ENCODE measurements at regions not wholly inside any gene's neighbourhood (a gene's known extent, or its start where the extent isn't known, plus 50 kb on each side); places are given as distances from the start of the nearest gene placed in this dataset.

- TF ChIP-seq, protein P1, sequence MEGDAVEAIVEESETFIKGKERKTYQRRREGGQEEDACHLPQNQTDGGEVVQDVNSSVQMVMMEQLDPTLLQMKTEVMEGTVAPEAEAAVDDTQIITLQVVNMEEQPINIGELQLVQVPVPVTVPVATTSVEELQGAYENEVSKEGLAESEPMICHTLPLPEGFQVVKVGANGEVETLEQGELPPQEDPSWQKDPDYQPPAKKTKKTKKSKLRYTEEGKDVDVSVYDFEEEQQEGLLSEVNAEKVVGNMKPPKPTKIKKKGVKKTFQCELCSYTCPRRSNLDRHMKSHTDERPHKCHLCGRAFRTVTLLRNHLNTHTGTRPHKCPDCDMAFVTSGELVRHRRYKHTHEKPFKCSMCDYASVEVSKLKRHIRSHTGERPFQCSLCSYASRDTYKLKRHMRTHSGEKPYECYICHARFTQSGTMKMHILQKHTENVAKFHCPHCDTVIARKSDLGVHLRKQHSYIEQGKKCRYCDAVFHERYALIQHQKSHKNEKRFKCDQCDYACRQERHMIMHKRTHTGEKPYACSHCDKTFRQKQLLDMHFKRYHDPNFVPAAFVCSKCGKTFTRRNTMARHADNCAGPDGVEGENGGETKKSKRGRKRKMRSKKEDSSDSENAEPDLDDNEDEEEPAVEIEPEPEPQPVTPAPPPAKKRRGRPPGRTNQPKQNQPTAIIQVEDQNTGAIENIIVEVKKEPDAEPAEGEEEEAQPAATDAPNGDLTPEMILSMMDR (IDR thresholded peaks at IDR 0.05; ENCODE audit: control extremely low read depth, extremely low read depth, low read depth, missing control alignments) = no peak
- ChIA-PET POLR2A (no interaction called here), CTCF (interaction anchor here (0.7 to 1.4 kb wide), 2 partner anchors 11 to 14 kb away, joined by 3 read pairs; no protein-coding TSS in a partner anchor)
- no peak for DNase-seq (ENCODE audit: extremely low spot score)
These were observed 296.4 kb downstream of the TUSC7 start for GRCh38 chr3:117005911-117006522.

GRCh38 chr3:117010318-117010717 lies 300.7 kb downstream of the TUSC7 start:
- CTCF ChIA-PET = interaction anchor here (1.0 to 2.8 kb wide), 2 partner anchors 9 to 29 kb away, joined by 3 to 12 read pairs; no protein-coding TSS in a partner anchor
- DNase-seq (ENCODE audit: extremely low spot score) = no peak
- TF ChIP-seq, protein P1 (IDR thresholded peaks at IDR 0.05; ENCODE audit: control extremely low read depth, extremely low read depth, low read depth, missing control alignments) = no peak
- POLR2A ChIA-PET = no interaction called here

DNA sequence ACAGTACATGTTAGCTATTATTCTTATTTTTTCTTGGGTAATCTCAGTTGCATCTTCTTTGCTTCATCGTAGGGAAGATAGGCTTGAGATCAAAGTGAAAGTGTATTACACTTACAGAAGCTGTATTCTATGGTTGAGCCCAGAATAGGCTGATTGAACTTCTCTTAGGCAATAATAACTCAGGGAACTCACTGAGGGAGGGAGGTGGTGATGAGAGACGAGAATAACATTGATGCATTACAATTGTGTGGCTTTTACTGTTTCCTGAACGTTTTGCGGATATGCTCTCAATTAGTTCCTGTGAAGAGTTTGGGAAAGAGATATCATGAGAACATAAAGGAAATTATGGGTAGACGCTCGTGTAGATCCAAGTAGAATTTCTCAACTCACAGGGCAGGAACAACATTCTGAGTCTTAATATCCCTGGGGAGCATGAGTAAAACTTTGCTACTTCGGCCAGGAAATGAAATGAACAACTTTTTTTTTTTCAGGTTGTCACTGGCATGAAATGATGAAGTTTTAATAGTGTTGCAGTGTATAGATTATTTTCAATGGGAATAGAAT lies 302.2 kb downstream of the TUSC7 start:
- CTCF ChIA-PET = interaction anchor here (1.4 to 2.8 kb wide), 2 partner anchors 7 to 12 kb away, joined by 3 to 12 read pairs; no protein-coding TSS in a partner anchor
- no peak for DNase-seq (ENCODE audit: extremely low spot score)

DNA sequence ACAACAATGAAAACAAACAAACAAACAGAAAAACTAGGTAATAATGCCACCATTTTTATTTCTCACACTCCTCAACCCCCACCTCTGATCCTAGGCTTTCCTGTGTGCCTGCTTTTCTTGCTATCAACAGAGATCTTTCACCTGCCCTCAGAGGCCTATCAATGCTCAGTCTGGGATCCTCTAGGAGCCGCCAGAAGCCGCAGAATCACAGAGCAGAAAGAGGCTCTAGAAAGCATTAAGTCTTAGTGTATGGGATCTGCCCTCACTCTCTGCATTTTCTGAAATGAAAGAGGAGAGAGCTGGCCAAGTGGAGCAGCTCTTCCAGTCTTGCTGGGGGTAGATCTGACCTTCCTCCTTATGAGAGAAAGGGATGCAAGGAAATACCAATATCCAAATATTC lies 306.8 kb downstream of the TUSC7 start:
- DNase-seq (ENCODE audit: extremely low spot score) = no peak
- POLR2A ChIA-PET = no interaction called here
- CTCF ChIA-PET = interaction anchor here (1.0 to 1.4 kb wide), 2 partner anchors 10 to 12 kb away, joined by 3 read pairs; no protein-coding TSS in a partner anchor
- TF ChIP-seq, protein P1 (IDR thresholded peaks at IDR 0.05; ENCODE audit: control extremely low read depth, extremely low read depth, low read depth, missing control alignments) = no peak

More for the DNA sequence above, 302.2 kb downstream of the TUSC7 start:
- POLR2A ChIA-PET = no interaction called here
- TF ChIP-seq, protein P1 (IDR thresholded peaks at IDR 0.05; ENCODE audit: control extremely low read depth, extremely low read depth, low read depth, missing control alignments) = no peak

- TF ChIP-seq, protein P1 (IDR thresholded peaks at IDR 0.05; ENCODE audit: control extremely low read depth, extremely low read depth, low read depth, missing control alignments) = no peak
- DNase-seq (ENCODE audit: extremely low spot score) = peak; percentile 10
- CTCF ChIA-PET = interaction anchor here (1.0 to 2.1 kb wide), 8 partner anchors 9 to 508 kb away, joined by 3 to 15 read pairs (median 4); no protein-coding TSS in a partner anchor
- POLR2A ChIA-PET = no interaction called here
These were observed 307.7 kb downstream of the TUSC7 start for GRCh38 chr3:117017135-117017894.

- no peak for DNase-seq (ENCODE audit: extremely low spot score)
- ChIA-PET POLR2A (no interaction called here), CTCF (interaction anchor here (0.8 to 2.1 kb wide), 14 partner anchors 9 to 1383 kb away, joined by 3 to 15 read pairs (median 4); no protein-coding TSS in a partner anchor)
- TF ChIP-seq, protein P1 (IDR thresholded peaks at IDR 0.05; ENCODE audit: control extremely low read depth, extremely low read depth, low read depth, missing control alignments) = no peak
These were observed 309.1 kb downstream of the TUSC7 start for GRCh38 chr3:117018655-117019054.
